ENCODE measurements at regions not wholly inside any gene's neighbourhood (a gene's known extent, or its start where the extent isn't known, plus 50 kb on each side); places are given as distances from the start of the nearest gene placed in this dataset.

- H3K27me3 ChIP-seq: no peaks in the 10 kb centered on the region
- no peaks in the 10 kb centered on the region for H3K9me3 ChIP-seq
- intact Hi-C loops (cut with DNase I): no loop called here
- no peaks in the 10 kb centered on the region for H3K36me3 ChIP-seq
- no peak overlapping the region for H3K27ac ChIP-seq
- no peak overlapping the region for H3K4me3 ChIP-seq
- no peak for DNase-seq
- no peaks in the 10 kb centered on the region for H3K4me1 ChIP-seq
- TF ChIP-seq CTCF (IDR thresholded peaks at IDR 0.05): no peak
- TF ChIP-seq POLR2AphosphoS5 (IDR thresholded peaks at IDR 0.05): no peak
- TF ChIP-seq POLR2A (IDR thresholded peaks at IDR 0.05): no peak
- TF ChIP-seq EP300 (IDR thresholded peaks at IDR 0.05): no peak
- 51 to 61% methylated on average over 2 of the region's 2 CpGs for WGBS, 2 donors
Measured at GRCh38 chr2:180669016-180669415, 311.4 kb upstream of the UBE2E3 start.

DNA sequence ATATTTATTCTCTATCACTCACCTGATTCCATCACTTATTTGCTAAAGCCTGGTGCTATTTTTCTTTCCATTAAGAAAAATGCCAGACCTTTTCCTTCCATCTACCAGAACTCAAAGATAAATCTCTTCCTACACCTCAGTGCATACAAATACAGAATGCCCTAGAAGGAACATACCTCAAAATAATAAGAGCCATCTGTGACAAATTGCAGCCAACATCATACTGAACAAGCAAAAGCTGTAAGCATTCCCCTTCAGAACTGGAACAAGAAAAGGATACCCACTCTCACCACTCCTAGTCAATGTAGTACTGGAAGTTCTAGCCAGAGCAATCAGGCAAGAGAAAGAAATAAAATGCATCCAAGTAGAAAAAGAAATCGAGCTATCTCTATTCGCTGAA lies 315.9 kb upstream of the UBE2E3 start:
- Histone ChIP-seq H3K9me3 (no peaks in the 10 kb centered on the region), H3K27me3 (no peaks in the 10 kb centered on the region), H3K27ac (no peak overlapping the region), H3K4me3 (no peak overlapping the region), H3K36me3 (no peaks in the 10 kb centered on the region), H3K4me1 (peaks cover 0 to 22% (median 0%) of the 10 kb centered on the region in 4 donors)
- WGBS, 2 donors: 98 to 100% methylated on average over 2 of the region's 2 CpGs
- intact Hi-C loops (cut with DNase I): no loop called here
- no peak for DNase-seq
- TF ChIP-seq CTCF (IDR thresholded peaks at IDR 0.05) (no peak), EP300 (IDR thresholded peaks at IDR 0.05) (no peak), POLR2AphosphoS5 (IDR thresholded peaks at IDR 0.05) (no peak), POLR2A (IDR thresholded peaks at IDR 0.05) (no peak)

- H3K4me1 ChIP-seq: peaks cover 0 to 22% (median 0%) of the 10 kb centered on the region in 4 donors
- H3K27me3 ChIP-seq: no peaks in the 10 kb centered on the region
- DNase-seq: no peak
- intact Hi-C loops (cut with DNase I): no loop called here
- no peaks in the 10 kb centered on the region for H3K9me3 ChIP-seq
- no peak overlapping the region for H3K4me3 ChIP-seq
- no peaks in the 10 kb centered on the region for H3K36me3 ChIP-seq
- WGBS, 2 donors: 53 to 62% methylated on average over 3 of the region's 3 CpGs
- H3K27ac ChIP-seq: no peak overlapping the region
- TF ChIP-seq CTCF (IDR thresholded peaks at IDR 0.05): no peak
- TF ChIP-seq EP300 (IDR thresholded peaks at IDR 0.05): no peak
- TF ChIP-seq POLR2AphosphoS5 (IDR thresholded peaks at IDR 0.05): no peak
- no peak for TF ChIP-seq POLR2A (IDR thresholded peaks at IDR 0.05)
Measured at GRCh38 chr2:180662941-180663471, 317.4 kb upstream of the UBE2E3 start.

DNA sequence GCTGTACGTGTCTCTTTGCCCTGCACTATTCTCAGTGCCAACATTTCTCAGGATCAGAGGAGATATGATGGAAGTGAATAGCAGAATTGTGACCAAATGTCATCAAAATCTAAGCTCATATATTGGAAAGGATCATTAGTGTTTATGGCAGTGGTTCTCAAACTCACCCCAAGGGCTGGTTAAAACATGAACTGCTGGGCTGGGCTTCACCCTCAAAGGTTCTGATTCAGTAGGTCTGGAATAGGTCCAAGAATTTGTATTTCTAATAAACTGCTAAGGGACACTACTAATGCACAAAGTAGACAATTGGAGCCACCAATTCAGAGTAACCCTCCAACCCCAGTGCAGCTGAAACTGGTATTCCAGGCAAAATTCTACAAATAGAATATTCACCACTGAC lies 317.9 kb upstream of the UBE2E3 start:
- Histone ChIP-seq H3K27ac (no peak overlapping the region), H3K36me3 (no peaks in the 10 kb centered on the region), H3K4me3 (no peak overlapping the region), H3K27me3 (no peaks in the 10 kb centered on the region), H3K9me3 (no peaks in the 10 kb centered on the region), H3K4me1 (peaks cover 0 to 22% (median 0%) of the 10 kb centered on the region in 4 donors)
- TF ChIP-seq CTCF (IDR thresholded peaks at IDR 0.05): no peak
- TF ChIP-seq POLR2A (IDR thresholded peaks at IDR 0.05): no peak
- TF ChIP-seq EP300 (IDR thresholded peaks at IDR 0.05): no peak
- no peak for TF ChIP-seq POLR2AphosphoS5 (IDR thresholded peaks at IDR 0.05)
- DNase-seq: no peak
- intact Hi-C loops (cut with DNase I): no loop called here
- 85 to 90% methylated on average over 1 of the region's 1 CpG for WGBS, 2 donors

DNA sequence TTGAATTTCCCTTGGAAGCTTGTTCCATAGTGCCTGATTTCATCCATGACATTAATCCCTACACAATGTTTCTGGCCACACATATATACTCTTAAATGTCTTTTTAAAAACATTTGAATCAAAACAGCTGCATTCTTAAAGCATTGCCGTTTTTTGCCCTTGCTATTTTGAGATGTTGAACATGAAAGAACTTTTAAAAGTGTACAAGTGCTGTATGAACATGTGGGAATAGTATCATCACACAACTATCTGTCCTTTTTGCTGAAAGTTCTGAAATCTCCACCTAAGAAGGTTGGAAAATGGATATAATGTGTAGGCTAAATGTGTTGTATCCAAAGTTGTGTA lies 318.7 kb upstream of the UBE2E3 start:
- intact Hi-C loops (cut with DNase I): no loop called here
- no peaks in the 10 kb centered on the region for H3K36me3 ChIP-seq
- H3K27me3 ChIP-seq: no peaks in the 10 kb centered on the region
- H3K4me3 ChIP-seq: no peak overlapping the region
- TF ChIP-seq CTCF (IDR thresholded peaks at IDR 0.05): no peak
- TF ChIP-seq POLR2A (IDR thresholded peaks at IDR 0.05): no peak
- 76 to 84% methylated on average over 1 of the region's 1 CpG for WGBS, 2 donors
- no peak overlapping the region for H3K27ac ChIP-seq
- peaks cover 0 to 22% (median 0%) of the 10 kb centered on the region in 4 donors for H3K4me1 ChIP-seq
- no peak for DNase-seq
- H3K9me3 ChIP-seq: no peaks in the 10 kb centered on the region

All from sigmoid colon (tissue), 6 donors.